ENCODE measurements at regions not wholly inside any gene's neighbourhood (a gene's known extent, or its start where the extent isn't known, plus 50 kb on each side); places are given as distances from the start of the nearest gene placed in this dataset.

DNA sequence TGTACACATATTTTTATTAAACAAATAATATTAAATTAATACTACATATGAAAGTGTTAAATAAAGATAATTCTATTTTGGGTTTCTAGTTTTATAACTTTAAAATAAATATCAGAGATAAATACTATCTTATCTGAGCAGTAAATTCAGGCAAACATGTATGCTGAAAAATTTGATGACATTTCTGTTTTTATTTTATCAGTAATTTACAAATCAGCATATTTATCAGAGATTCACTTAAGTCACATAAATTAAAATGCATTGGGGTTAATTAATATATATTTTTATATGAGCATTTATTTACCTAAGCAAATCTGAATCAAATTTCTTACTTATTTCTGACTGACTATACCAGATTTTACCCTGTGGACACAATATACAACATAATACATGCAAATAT lies 1499.8 kb downstream of the OTOL1 start:
- no peaks in the 10 kb centered on the region for H3K27me3 ChIP-seq (ENCODE audit: control insufficient read depth in 2 of 2, insufficient read depth in 2 of 2, low read length in 2 of 2)
- no peaks in the 10 kb centered on the region for H3K4me1 ChIP-seq (ENCODE audit: control insufficient read depth in 2 of 2, insufficient read depth in 2 of 2, low read length in 2 of 2)
- no peaks in the 10 kb centered on the region for H3K9me3 ChIP-seq (ENCODE audit: control insufficient read depth in 2 of 2, low read length in 2 of 2)
- H3K4me3 ChIP-seq (ENCODE audit: low read length in 2 of 2), result no peak overlapping the region
- no peaks in the 10 kb centered on the region for H3K36me3 ChIP-seq (ENCODE audit: control insufficient read depth in 2 of 2, insufficient read depth in 2 of 2, low read length in 2 of 2)
- no peak overlapping the region for H3K9ac ChIP-seq (ENCODE audit: low read depth in 1 of 2, low read length in 2 of 2)
- no peak overlapping the region for H3K27ac ChIP-seq (ENCODE audit: low read depth in 2 of 2, low read length in 2 of 2)

DNA sequence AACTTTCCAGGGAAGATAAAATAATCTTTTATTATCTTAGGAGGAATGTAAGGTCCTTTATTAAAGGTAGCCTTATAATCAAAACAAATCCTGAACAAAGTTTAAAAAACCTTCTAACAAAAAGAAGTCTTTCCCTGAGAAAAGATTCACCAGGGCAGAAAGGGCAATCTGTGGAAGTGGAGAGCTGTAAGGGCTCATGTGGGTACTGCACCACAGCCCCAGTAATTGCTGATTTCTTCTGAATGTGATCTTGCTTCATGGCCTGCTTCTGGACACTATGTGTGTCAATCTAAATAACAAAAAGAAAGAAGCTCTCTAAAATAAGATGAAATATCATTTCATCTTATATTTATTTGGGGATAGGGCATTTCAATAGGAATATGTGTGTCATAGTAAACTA lies 1501.6 kb downstream of the OTOL1 start:
- no peaks in the 10 kb centered on the region for H3K27me3 ChIP-seq (ENCODE audit: control insufficient read depth in 2 of 2, insufficient read depth in 2 of 2, low read length in 2 of 2)
- H3K27ac ChIP-seq (ENCODE audit: low read depth in 2 of 2, low read length in 2 of 2), result no peak overlapping the region
- H3K36me3 ChIP-seq (ENCODE audit: control insufficient read depth in 2 of 2, insufficient read depth in 2 of 2, low read length in 2 of 2), result no peaks in the 10 kb centered on the region
- H3K9me3 ChIP-seq (ENCODE audit: control insufficient read depth in 2 of 2, low read length in 2 of 2), result no peaks in the 10 kb centered on the region
- H3K4me3 ChIP-seq (ENCODE audit: low read length in 2 of 2), result peak overlapping the region in 1 of 2 donors; percentile 13
- no peak overlapping the region for H3K9ac ChIP-seq (ENCODE audit: low read depth in 1 of 2, low read length in 2 of 2)
- H3K4me1 ChIP-seq (ENCODE audit: control insufficient read depth in 2 of 2, insufficient read depth in 2 of 2, low read length in 2 of 2), result no peaks in the 10 kb centered on the region

DNA sequence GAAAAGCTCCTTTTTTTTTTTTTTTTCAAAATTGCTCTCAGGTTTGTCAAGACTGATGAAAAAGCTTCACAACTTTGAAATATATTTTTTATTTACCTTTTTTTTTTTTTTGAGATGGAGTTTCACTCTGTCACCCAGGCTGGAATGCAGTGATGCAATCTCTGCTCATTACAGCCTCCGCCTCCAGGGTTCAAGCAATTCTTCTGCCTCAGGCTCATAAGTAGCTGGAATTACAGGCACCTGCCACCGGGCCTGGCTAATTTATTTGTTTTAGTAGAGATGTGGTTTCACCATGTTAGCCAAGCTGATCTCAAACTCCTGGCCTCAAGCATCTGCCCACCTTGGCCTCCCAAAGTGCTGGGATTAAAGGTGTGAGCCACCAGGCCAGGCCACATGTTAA lies 1515.0 kb downstream of the OTOL1 start:
- Histone ChIP-seq H3K9me3 (ENCODE audit: control insufficient read depth in 2 of 2, low read length in 2 of 2) (no peaks in the 10 kb centered on the region), H3K4me3 (ENCODE audit: low read length in 2 of 2) (no peak overlapping the region), H3K27me3 (ENCODE audit: control insufficient read depth in 2 of 2, insufficient read depth in 2 of 2, low read length in 2 of 2) (no peaks in the 10 kb centered on the region), H3K27ac (ENCODE audit: low read depth in 2 of 2, low read length in 2 of 2) (no peak overlapping the region), H3K4me1 (ENCODE audit: control insufficient read depth in 2 of 2, insufficient read depth in 2 of 2, low read length in 2 of 2) (no peaks in the 10 kb centered on the region), H3K36me3 (ENCODE audit: control insufficient read depth in 2 of 2, insufficient read depth in 2 of 2, low read length in 2 of 2) (no peaks in the 10 kb centered on the region), H3K9ac (ENCODE audit: low read depth in 1 of 2, low read length in 2 of 2) (no peak overlapping the region)

- H3K4me3 ChIP-seq (ENCODE audit: low read length in 2 of 2), result no peak overlapping the region
- H3K27me3 ChIP-seq (ENCODE audit: control insufficient read depth in 2 of 2, insufficient read depth in 2 of 2, low read length in 2 of 2), result no peaks in the 10 kb centered on the region
- H3K4me1 ChIP-seq (ENCODE audit: control insufficient read depth in 2 of 2, insufficient read depth in 2 of 2, low read length in 2 of 2), result no peaks in the 10 kb centered on the region
- H3K36me3 ChIP-seq (ENCODE audit: control insufficient read depth in 2 of 2, insufficient read depth in 2 of 2, low read length in 2 of 2), result no peaks in the 10 kb centered on the region
- H3K9me3 ChIP-seq (ENCODE audit: control insufficient read depth in 2 of 2, low read length in 2 of 2), result no peaks in the 10 kb centered on the region
- no peak overlapping the region for H3K9ac ChIP-seq (ENCODE audit: low read depth in 1 of 2, low read length in 2 of 2)
- no peak overlapping the region for H3K27ac ChIP-seq (ENCODE audit: low read depth in 2 of 2, low read length in 2 of 2)
Observed at GRCh38 chr3:163016251-163016650, 1519.6 kb downstream of the OTOL1 start.

DNA sequence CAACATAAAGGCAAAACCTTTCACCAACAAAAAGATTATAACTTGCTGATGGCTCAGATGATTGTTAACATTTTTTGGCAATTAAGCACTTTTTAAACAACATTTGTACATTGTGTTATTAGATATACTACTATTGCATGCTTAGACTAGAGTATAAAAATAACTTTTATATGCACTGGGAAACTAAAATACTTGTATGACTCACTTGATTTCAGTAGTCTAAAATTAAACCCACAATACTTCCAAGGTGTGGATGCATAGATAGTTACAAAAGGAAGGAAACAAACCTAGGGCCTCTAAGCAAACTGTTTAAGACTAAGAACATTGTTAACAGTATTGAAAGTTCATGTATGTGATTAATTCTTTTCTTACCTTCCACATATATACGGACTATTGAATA lies 1521.5 kb downstream of the OTOL1 start:
- H3K4me3 ChIP-seq (ENCODE audit: low read length in 2 of 2), result no peak overlapping the region
- no peak overlapping the region for H3K27ac ChIP-seq (ENCODE audit: low read depth in 2 of 2, low read length in 2 of 2)
- H3K4me1 ChIP-seq (ENCODE audit: control insufficient read depth in 2 of 2, insufficient read depth in 2 of 2, low read length in 2 of 2), result no peaks in the 10 kb centered on the region
- H3K9ac ChIP-seq (ENCODE audit: low read depth in 1 of 2, low read length in 2 of 2), result no peak overlapping the region
- no peaks in the 10 kb centered on the region for H3K36me3 ChIP-seq (ENCODE audit: control insufficient read depth in 2 of 2, insufficient read depth in 2 of 2, low read length in 2 of 2)
- H3K27me3 ChIP-seq (ENCODE audit: control insufficient read depth in 2 of 2, insufficient read depth in 2 of 2, low read length in 2 of 2), result no peaks in the 10 kb centered on the region
- no peaks in the 10 kb centered on the region for H3K9me3 ChIP-seq (ENCODE audit: control insufficient read depth in 2 of 2, low read length in 2 of 2)

DNA sequence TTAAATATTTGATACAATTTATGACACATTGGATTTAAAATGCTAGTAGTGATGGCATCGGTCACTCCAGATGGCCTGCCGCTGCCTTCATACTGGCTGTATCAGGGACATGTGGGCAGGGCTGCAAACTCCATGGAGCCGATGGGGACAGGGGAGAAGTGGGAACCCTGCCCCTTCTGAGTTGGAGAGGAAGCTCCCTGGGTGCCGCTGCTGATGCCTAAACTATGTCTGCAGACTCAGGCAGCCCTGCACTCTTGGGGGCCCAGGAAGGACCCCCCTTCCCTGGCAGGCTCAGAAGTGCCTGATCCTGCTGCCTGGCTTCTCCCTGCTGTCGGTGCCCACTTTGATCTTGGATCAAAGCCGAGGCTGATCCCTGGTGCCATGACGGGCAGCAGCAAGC lies 1522.1 kb downstream of the OTOL1 start:
- H3K27ac ChIP-seq (ENCODE audit: low read depth in 2 of 2, low read length in 2 of 2), result no peak overlapping the region
- no peaks in the 10 kb centered on the region for H3K9me3 ChIP-seq (ENCODE audit: control insufficient read depth in 2 of 2, low read length in 2 of 2)
- H3K36me3 ChIP-seq (ENCODE audit: control insufficient read depth in 2 of 2, insufficient read depth in 2 of 2, low read length in 2 of 2), result no peaks in the 10 kb centered on the region
- H3K4me3 ChIP-seq (ENCODE audit: low read length in 2 of 2), result no peak overlapping the region
- H3K4me1 ChIP-seq (ENCODE audit: control insufficient read depth in 2 of 2, insufficient read depth in 2 of 2, low read length in 2 of 2), result no peaks in the 10 kb centered on the region
- no peak overlapping the region for H3K9ac ChIP-seq (ENCODE audit: low read depth in 1 of 2, low read length in 2 of 2)
- no peaks in the 10 kb centered on the region for H3K27me3 ChIP-seq (ENCODE audit: control insufficient read depth in 2 of 2, insufficient read depth in 2 of 2, low read length in 2 of 2)

- H3K9ac ChIP-seq (ENCODE audit: low read depth in 1 of 2, low read length in 2 of 2), result no peak overlapping the region
- no peaks in the 10 kb centered on the region for H3K4me1 ChIP-seq (ENCODE audit: control insufficient read depth in 2 of 2, insufficient read depth in 2 of 2, low read length in 2 of 2)
- no peak overlapping the region for H3K27ac ChIP-seq (ENCODE audit: low read depth in 2 of 2, low read length in 2 of 2)
- H3K36me3 ChIP-seq (ENCODE audit: control insufficient read depth in 2 of 2, insufficient read depth in 2 of 2, low read length in 2 of 2), result no peaks in the 10 kb centered on the region
- H3K27me3 ChIP-seq (ENCODE audit: control insufficient read depth in 2 of 2, insufficient read depth in 2 of 2, low read length in 2 of 2), result no peaks in the 10 kb centered on the region
- no peak overlapping the region for H3K4me3 ChIP-seq (ENCODE audit: low read length in 2 of 2)
- no peaks in the 10 kb centered on the region for H3K9me3 ChIP-seq (ENCODE audit: control insufficient read depth in 2 of 2, low read length in 2 of 2)
Observed at GRCh38 chr3:163019260-163019659, 1522.7 kb downstream of the OTOL1 start.

DNA sequence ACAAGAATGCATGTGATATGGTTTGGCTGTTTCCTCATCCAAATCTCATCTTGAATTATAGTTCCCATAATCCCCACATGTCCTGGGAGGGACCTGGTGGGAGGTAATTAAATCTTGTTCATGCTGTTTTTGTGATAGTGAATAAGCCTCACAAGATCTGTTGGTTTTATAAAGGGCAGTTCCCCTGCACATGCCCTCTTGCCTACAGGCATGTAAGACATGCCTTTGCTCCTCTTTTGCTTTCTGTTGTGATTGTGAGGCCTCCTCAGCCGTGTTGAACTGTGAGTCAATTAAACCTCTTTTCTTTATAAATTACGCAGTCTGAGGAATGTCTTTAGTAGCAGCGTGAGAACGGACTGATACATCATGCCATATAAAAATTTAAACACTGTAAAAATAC lies 1537.0 kb downstream of the OTOL1 start:
- Histone ChIP-seq H3K27ac (ENCODE audit: low read depth in 2 of 2, low read length in 2 of 2) (no peak overlapping the region), H3K4me1 (ENCODE audit: control insufficient read depth in 2 of 2, insufficient read depth in 2 of 2, low read length in 2 of 2) (no peaks in the 10 kb centered on the region), H3K4me3 (ENCODE audit: low read length in 2 of 2) (no peak overlapping the region)

GRCh38 chr3:163039636-163040035 lies 1543.0 kb downstream of the OTOL1 start:
- H3K4me1 ChIP-seq (ENCODE audit: control insufficient read depth in 2 of 2, insufficient read depth in 2 of 2, low read length in 2 of 2), result no peaks in the 10 kb centered on the region
- H3K4me3 ChIP-seq (ENCODE audit: low read length in 2 of 2), result no peak overlapping the region
- no peaks in the 10 kb centered on the region for H3K36me3 ChIP-seq (ENCODE audit: control insufficient read depth in 2 of 2, insufficient read depth in 2 of 2, low read length in 2 of 2)
- H3K27ac ChIP-seq (ENCODE audit: low read depth in 2 of 2, low read length in 2 of 2), result no peak overlapping the region
- H3K9me3 ChIP-seq (ENCODE audit: control insufficient read depth in 2 of 2, low read length in 2 of 2), result no peaks in the 10 kb centered on the region
- no peaks in the 10 kb centered on the region for H3K27me3 ChIP-seq (ENCODE audit: control insufficient read depth in 2 of 2, insufficient read depth in 2 of 2, low read length in 2 of 2)
- H3K9ac ChIP-seq (ENCODE audit: low read depth in 1 of 2, low read length in 2 of 2), result no peak overlapping the region

More for the DNA sequence above, 1537.0 kb downstream of the OTOL1 start:
- Histone ChIP-seq H3K27me3 (ENCODE audit: control insufficient read depth in 2 of 2, insufficient read depth in 2 of 2, low read length in 2 of 2) (no peaks in the 10 kb centered on the region), H3K9ac (ENCODE audit: low read depth in 1 of 2, low read length in 2 of 2) (no peak overlapping the region), H3K36me3 (ENCODE audit: control insufficient read depth in 2 of 2, insufficient read depth in 2 of 2, low read length in 2 of 2) (no peaks in the 10 kb centered on the region), H3K9me3 (ENCODE audit: control insufficient read depth in 2 of 2, low read length in 2 of 2) (no peaks in the 10 kb centered on the region)

- Histone ChIP-seq H3K27me3 (ENCODE audit: control insufficient read depth in 2 of 2, insufficient read depth in 2 of 2, low read length in 2 of 2) (no peaks in the 10 kb centered on the region), H3K4me3 (ENCODE audit: low read length in 2 of 2) (no peak overlapping the region), H3K27ac (ENCODE audit: low read depth in 2 of 2, low read length in 2 of 2) (no peak overlapping the region), H3K9ac (ENCODE audit: low read depth in 1 of 2, low read length in 2 of 2) (no peak overlapping the region), H3K9me3 (ENCODE audit: control insufficient read depth in 2 of 2, low read length in 2 of 2) (no peaks in the 10 kb centered on the region), H3K36me3 (ENCODE audit: control insufficient read depth in 2 of 2, insufficient read depth in 2 of 2, low read length in 2 of 2) (no peaks in the 10 kb centered on the region), H3K4me1 (ENCODE audit: control insufficient read depth in 2 of 2, insufficient read depth in 2 of 2, low read length in 2 of 2) (no peaks in the 10 kb centered on the region)
Observed at GRCh38 chr3:163043074-163043473, 1546.5 kb downstream of the OTOL1 start.

GRCh38 chr3:163045945-163046344 lies 1549.3 kb downstream of the OTOL1 start:
- Histone ChIP-seq H3K9ac (ENCODE audit: low read depth in 1 of 2, low read length in 2 of 2) (no peak overlapping the region), H3K4me1 (ENCODE audit: control insufficient read depth in 2 of 2, insufficient read depth in 2 of 2, low read length in 2 of 2) (no peaks in the 10 kb centered on the region), H3K9me3 (ENCODE audit: control insufficient read depth in 2 of 2, low read length in 2 of 2) (no peaks in the 10 kb centered on the region), H3K4me3 (ENCODE audit: low read length in 2 of 2) (no peak overlapping the region), H3K27ac (ENCODE audit: low read depth in 2 of 2, low read length in 2 of 2) (no peak overlapping the region), H3K36me3 (ENCODE audit: control insufficient read depth in 2 of 2, insufficient read depth in 2 of 2, low read length in 2 of 2) (no peaks in the 10 kb centered on the region), H3K27me3 (ENCODE audit: control insufficient read depth in 2 of 2, insufficient read depth in 2 of 2, low read length in 2 of 2) (no peaks in the 10 kb centered on the region)
